ENCODE measurements at regions not wholly inside any gene's neighbourhood (a gene's known extent, or its start where the extent isn't known, plus 50 kb on each side); places are given as distances from the start of the nearest gene placed in this dataset.
"Not testable (repeated sequence)": the region's sequence is repeated elsewhere in the genome, so short reads cannot be mapped to it uniquely, and the experiment has no call there.

DNA sequence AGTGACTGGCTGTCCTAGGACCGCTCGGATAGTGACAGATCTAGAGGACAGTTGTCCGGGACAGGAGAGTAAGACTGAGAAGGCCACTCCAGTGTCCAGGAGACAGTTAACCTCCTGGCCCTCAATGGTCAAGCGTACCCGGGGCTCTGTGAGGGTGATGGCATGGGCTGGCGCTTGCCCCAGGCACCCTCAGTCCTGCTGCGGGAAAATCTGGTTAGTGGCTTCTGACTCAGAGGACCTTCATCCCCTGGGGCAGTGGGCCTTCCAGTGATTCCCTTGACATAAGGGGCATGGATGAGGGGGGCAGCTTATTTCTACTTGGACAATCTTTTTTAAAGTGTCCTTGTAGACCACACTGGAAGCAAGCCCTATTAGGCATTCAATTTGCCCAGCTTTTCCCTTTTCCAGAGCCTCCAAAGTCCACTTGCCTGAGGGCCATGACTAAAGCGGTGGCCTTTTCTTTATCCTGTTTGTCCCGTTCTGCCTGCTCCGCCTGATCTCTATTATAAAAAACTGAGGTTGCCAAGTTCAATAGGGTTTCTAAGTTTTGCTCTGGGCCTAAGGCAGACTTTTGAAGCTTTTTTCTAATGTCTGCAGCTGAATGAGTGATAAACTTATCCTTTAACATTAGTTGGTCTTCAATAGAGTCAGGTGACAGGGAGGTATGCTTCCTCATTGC lies 139.8 kb downstream of the COX18 start:
- H3K27ac ChIP-seq; H3K4me1 ChIP-seq (replicated peaks in 1 of 2); in situ Hi-C loops (cut with MboI; ENCODE audit: low pct_unique_long_range_greater_than_20kb in 2 of 9, low sequenced_read_pairs in 9 of 9, unreplicated experiment in 9 of 9); H3K4me3 ChIP-seq; ATAC-seq (replicated peaks in 6 of 8): not testable (repeated sequence)
- WGBS, 10 experiments: 67 to 100% (median 76%) methylated on average over 1 to 7 of the region's 10 CpGs; no CpG with 5 or more reads in 5 of the 10 experiments

DNA sequence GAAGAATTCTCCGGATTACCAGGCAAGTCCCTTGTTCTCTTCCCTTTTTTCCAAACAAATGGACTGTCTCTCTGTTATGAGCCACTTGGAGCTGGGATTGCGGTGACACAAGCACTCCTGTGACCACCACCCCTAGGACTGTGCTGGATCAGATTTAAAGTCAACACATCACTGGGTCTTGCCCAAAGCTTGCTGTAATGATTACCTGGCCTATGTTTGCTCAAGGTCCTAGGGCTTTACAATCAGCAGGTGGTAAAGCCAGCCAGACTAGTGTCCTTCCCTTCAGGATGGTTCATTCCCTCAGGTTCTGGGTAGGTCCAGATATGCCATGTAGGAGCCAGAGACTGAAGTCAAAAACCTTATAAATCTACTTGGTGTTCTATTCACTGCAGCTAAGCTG lies 144.7 kb downstream of the COX18 start:
- ATAC-seq (replicated peaks in 6 of 8): no peak
- no peak overlapping the region for H3K27ac ChIP-seq
- in situ Hi-C loops (cut with MboI; ENCODE audit: low pct_unique_long_range_greater_than_20kb in 2 of 9, low sequenced_read_pairs in 9 of 9, unreplicated experiment in 9 of 9): no loop called here
- no peaks in the 10 kb centered on the region for H3K4me1 ChIP-seq (replicated peaks in 1 of 2)
- WGBS, 10 experiments: 0 to 100% (median 83%) methylated on average over 1 to 2 of the region's 2 CpGs; no CpG with 5 or more reads in 3 of the 10 experiments
- H3K4me3 ChIP-seq: no peak overlapping the region

DNA sequence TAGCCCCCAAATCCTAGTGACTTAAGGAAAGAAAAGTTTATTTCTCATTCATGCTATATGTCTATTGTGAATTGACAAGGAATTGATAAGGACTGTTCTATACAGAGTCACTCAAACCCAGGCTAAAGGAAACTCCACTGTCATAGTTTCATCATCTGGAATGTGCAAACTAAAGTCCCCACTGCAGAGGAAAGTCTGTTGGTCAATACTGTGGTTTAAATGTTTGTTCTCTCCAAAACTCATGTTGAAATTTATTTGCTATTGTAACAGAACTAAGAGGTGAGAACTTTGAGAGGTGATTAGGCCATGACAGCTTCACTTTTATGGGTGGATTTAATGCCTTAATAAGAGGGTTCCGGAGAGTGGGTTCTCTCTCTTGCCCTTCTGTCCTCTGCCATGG lies 149.6 kb downstream of the COX18 start:
- no peak overlapping the region for H3K27ac ChIP-seq
- in situ Hi-C loops (cut with MboI; ENCODE audit: low pct_unique_long_range_greater_than_20kb in 2 of 9, low sequenced_read_pairs in 9 of 9, unreplicated experiment in 9 of 9): no loop called here
- WGBS, 10 experiments: 33 to 100% (median 94%) methylated on average over 1 of the region's 1 CpG; no CpG with 5 or more reads in 4 of the 10 experiments
- H3K4me3 ChIP-seq: no peak overlapping the region
- H3K4me1 ChIP-seq (replicated peaks in 1 of 2): no peaks in the 10 kb centered on the region
- ATAC-seq (replicated peaks in 6 of 8): no peak

DNA sequence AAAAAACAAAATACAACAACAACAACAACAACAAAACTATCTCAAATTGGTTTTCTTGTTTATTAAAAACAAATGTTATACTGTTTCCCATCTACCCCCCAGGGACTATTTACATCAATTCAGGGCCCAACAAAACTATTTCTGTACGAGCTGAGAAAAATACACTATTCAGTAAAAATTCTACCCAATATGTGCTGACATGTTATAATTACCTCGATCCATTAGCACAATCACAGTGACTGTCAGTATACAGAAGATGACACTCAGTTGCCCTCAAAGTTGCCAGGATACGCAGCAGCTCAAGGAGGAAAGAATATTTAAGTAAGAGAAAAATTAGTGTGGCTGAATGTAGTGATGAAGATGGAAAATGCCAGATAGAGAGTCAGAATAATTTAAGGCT lies 150.1 kb downstream of the COX18 start:
- no peak overlapping the region for H3K27ac ChIP-seq
- in situ Hi-C loops (cut with MboI; ENCODE audit: low pct_unique_long_range_greater_than_20kb in 2 of 9, low sequenced_read_pairs in 9 of 9, unreplicated experiment in 9 of 9): no loop called here
- no peaks in the 10 kb centered on the region for H3K4me1 ChIP-seq (replicated peaks in 1 of 2)
- WGBS, 10 experiments: 0 to 88% (median 67%) methylated on average over 1 to 3 of the region's 3 CpGs
- no peak overlapping the region for H3K4me3 ChIP-seq
- ATAC-seq (replicated peaks in 6 of 8): no peak

DNA sequence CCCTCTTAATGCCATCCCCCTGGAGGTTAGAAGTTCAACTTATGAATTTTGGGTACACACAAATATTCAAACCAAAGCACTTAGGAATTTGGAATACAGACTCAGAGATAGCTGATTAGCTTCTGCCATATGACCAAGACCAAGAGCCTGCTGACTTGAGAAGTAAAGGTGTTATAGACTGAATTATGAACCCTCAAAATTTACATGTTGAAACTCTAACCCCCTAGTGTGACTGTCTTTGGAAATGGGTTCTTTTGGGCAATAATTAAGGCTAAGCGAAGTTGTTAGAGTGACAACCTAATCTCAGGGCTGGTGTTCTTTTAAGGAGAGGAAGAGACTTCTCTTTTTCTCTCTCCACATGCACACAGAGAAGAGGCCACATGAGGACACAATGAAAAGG lies 151.2 kb downstream of the COX18 start:
- in situ Hi-C loops (cut with MboI; ENCODE audit: low pct_unique_long_range_greater_than_20kb in 2 of 9, low sequenced_read_pairs in 9 of 9, unreplicated experiment in 9 of 9): no loop called here
- 60 to 100% (median 83%) methylated on average over 1 of the region's 1 CpG; no CpG with 5 or more reads in 3 of the 10 experiments for WGBS, 10 experiments
- H3K4me3 ChIP-seq: no peak overlapping the region
- no peak for ATAC-seq (replicated peaks in 6 of 8)
- no peaks in the 10 kb centered on the region for H3K4me1 ChIP-seq (replicated peaks in 1 of 2)
- no peak overlapping the region for H3K27ac ChIP-seq

DNA sequence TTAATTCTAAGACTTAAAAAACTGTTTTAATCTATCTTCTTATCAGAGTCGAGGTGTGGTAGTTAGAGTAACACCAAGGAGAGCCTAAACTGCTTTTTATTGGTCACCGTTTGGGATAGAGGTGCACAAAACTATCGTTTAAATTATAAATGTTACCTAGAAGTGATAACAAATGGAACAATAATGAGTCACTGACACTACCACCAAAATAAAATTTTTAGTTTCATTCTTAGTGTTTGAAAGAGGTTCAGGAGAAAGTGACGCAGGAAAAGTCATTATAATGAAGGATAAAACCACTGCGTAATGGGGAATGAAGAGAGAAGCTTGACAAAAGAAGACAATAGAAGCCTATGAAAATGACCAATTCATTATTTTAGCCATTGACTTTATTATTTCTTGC lies 158.2 kb downstream of the COX18 start:
- no peaks in the 10 kb centered on the region for H3K4me1 ChIP-seq (replicated peaks in 1 of 2)
- 0 to 93% (median 32%) methylated on average over 1 to 5 of the region's 5 CpGs for WGBS, 10 experiments
- H3K4me3 ChIP-seq: no peak overlapping the region
- H3K27ac ChIP-seq: no peak overlapping the region
- in situ Hi-C loops (cut with MboI; ENCODE audit: low pct_unique_long_range_greater_than_20kb in 2 of 9, low sequenced_read_pairs in 9 of 9, unreplicated experiment in 9 of 9): no loop called here
- no peak for ATAC-seq (replicated peaks in 6 of 8)

DNA sequence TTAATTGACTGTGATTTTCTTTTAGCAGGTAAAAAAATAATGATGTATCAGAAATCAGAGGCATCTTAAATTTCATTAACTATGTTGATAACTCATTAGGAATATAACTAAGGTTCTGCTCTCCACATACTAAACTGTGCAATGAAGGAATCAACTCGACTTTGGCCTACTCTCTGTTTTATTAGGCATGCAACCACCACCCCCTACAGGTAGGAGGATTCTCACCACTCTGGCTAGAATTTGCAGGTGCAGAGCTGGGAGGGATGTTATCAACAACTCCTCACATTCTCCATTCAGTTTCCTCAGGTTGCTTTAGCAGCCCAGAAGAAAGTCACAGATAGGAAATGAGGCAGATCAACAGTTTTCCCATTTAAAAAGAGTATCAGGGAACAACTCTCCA lies 160.1 kb downstream of the COX18 start:
- WGBS, 10 experiments: 0 to 43% (median 7%) methylated on average over 1 of the region's 1 CpG; no CpG with 5 or more reads in 4 of the 10 experiments
- Histone ChIP-seq H3K4me3 (no peak overlapping the region), H3K4me1 (replicated peaks in 1 of 2) (no peaks in the 10 kb centered on the region), H3K27ac (no peak overlapping the region)
- ATAC-seq (replicated peaks in 6 of 8): peak in 1 of 8 experiments; percentile 41
- in situ Hi-C loops (cut with MboI; ENCODE audit: low pct_unique_long_range_greater_than_20kb in 2 of 9, low sequenced_read_pairs in 9 of 9, unreplicated experiment in 9 of 9): no loop called here

DNA sequence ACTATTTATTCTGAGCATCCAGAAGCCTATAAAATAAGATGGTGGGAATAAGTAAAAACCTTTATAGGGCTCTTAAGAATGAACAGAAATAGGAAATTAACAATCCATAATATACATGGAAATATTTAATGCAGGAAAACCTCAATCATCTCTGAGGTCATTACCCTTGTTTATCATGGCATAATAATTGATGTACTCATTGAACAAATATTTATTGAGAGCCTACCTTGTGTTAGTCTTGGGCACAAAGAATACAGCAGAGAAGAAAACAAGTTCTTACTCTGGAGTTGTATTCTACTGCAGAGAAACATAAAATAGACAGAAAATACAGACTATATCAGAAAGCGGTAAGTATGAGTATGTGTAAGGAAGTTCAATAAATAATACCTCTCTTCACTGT lies 167.2 kb downstream of the COX18 start:
- in situ Hi-C loops (cut with MboI; ENCODE audit: low pct_unique_long_range_greater_than_20kb in 2 of 9, low sequenced_read_pairs in 9 of 9, unreplicated experiment in 9 of 9): no loop called here
- no peaks in the 10 kb centered on the region for H3K4me1 ChIP-seq (replicated peaks in 1 of 2)
- WGBS, 10 experiments: 0 to 100% (median 100%) methylated on average over 1 of the region's 1 CpG; no CpG with 5 or more reads in 1 of the 10 experiments

DNA sequence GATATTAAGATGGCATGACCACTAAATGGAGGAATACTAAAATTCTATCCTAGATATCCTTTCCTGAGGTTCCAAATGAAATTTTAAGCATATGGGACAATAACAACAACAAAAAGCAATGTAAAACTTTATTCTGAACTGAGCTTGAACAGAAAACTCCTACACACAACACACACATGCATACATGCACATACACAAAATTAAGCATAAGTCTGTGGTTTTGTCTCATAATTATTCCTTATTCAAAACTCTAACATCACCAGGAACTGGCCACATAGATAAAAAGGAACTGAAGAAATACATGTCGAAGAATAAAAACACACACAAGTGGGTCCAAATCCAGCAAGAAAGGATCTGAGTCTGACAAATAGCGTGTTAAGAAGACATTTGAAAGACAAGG lies 168.0 kb downstream of the COX18 start:
- peak in 3 of 8 experiments; percentile 30 to 71 (median 61) for ATAC-seq (replicated peaks in 6 of 8)
- in situ Hi-C loops (cut with MboI; ENCODE audit: low pct_unique_long_range_greater_than_20kb in 2 of 9, low sequenced_read_pairs in 9 of 9, unreplicated experiment in 9 of 9): no loop called here
- no peaks in the 10 kb centered on the region for H3K4me1 ChIP-seq (replicated peaks in 1 of 2)
- no peak overlapping the region for H3K27ac ChIP-seq
- 20 to 100% (median 67%) methylated on average over 1 to 2 of the region's 2 CpGs; no CpG with 5 or more reads in 1 of the 10 experiments for WGBS, 10 experiments
- H3K4me3 ChIP-seq: no peak overlapping the region

More for the DNA sequence above, 167.2 kb downstream of the COX18 start:
- no peak for ATAC-seq (replicated peaks in 6 of 8)
- H3K4me3 ChIP-seq: no peak overlapping the region
- no peak overlapping the region for H3K27ac ChIP-seq

DNA sequence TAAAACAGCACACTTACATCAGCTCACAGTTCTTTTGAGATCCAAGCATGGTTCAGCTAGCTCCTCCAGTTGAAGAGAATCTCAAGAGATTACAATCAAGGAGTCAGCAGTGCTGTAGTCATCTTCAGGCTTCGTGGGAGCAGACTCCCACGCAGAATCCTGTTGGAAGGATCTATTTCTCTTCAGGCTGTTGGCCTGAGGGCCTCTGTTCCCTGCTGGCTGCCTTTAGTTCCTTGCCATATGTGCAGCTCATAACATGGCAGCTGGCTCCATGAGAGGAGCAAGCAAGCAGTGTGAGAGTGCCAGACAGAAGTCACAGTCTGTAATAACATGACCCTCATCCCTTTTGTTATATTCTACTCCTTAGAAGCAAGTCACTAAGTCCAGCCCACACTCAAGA lies 168.6 kb downstream of the COX18 start:
- ATAC-seq (replicated peaks in 6 of 8): peak in 1 of 8 experiments; percentile 23
- 0 to 76% (median 64%) methylated on average over 1 to 2 of the region's 2 CpGs; no CpG with 5 or more reads in 4 of the 10 experiments for WGBS, 10 experiments
- in situ Hi-C loops (cut with MboI; ENCODE audit: low pct_unique_long_range_greater_than_20kb in 2 of 9, low sequenced_read_pairs in 9 of 9, unreplicated experiment in 9 of 9): no loop called here

DNA sequence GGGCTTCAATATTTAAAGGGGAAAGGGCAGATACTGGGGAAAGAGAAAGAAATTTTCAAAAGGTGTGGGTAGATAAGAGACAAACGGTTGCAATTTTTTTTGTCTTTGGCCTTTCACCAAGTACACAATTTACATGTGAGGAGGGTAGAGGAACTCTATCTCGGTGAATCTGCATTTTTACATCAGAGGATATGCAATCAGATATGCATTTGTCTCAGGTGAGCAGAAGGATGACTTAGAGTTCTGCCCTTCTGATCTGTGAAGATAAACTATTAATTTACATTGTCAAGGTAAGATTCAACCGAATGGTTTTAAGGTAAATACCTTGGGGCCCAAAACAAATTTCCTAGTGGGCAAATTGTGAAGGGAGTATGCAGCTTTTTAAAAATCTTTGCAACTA lies 169.9 kb downstream of the COX18 start:
- no peaks in the 10 kb centered on the region for H3K4me1 ChIP-seq (replicated peaks in 1 of 2)
- H3K27ac ChIP-seq: no peak overlapping the region
- no peak for ATAC-seq (replicated peaks in 6 of 8)
- in situ Hi-C loops (cut with MboI; ENCODE audit: low pct_unique_long_range_greater_than_20kb in 2 of 9, low sequenced_read_pairs in 9 of 9, unreplicated experiment in 9 of 9): no loop called here
- no peak overlapping the region for H3K4me3 ChIP-seq
- 25 to 83% (median 60%) methylated on average over 1 to 3 of the region's 3 CpGs; no CpG with 5 or more reads in 2 of the 10 experiments for WGBS, 10 experiments

More for the DNA sequence above, 168.6 kb downstream of the COX18 start:
- Histone ChIP-seq H3K4me1 (replicated peaks in 1 of 2) (no peaks in the 10 kb centered on the region), H3K4me3 (no peak overlapping the region), H3K27ac (no peak overlapping the region)

DNA sequence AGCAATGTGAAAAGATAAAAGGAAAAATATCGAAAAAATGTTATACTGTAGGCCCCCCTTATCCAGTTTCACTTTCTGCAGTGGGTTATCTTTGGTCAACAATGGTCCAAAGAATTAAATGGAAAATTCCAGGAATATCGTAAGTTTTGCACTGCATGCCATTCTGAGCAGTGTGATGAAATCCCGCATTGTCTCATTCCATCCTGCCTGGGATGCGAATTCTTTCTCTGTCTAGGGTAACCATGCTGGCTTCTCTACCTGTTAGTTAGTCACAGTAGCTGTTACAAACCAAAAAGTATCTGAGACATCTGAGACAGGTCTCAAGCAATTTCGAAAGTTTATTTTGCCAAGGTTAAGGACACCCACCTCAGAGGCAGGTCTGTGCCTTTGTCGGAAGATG lies 170.3 kb downstream of the COX18 start:
- 62 to 100% (median 95%) methylated on average over 3 to 6 of the region's 6 CpGs for WGBS, 10 experiments
- no peak for ATAC-seq (replicated peaks in 6 of 8)
- in situ Hi-C loops (cut with MboI; ENCODE audit: low pct_unique_long_range_greater_than_20kb in 2 of 9, low sequenced_read_pairs in 9 of 9, unreplicated experiment in 9 of 9): no loop called here
- Histone ChIP-seq H3K4me1 (replicated peaks in 1 of 2) (no peaks in the 10 kb centered on the region), H3K4me3 (no peak overlapping the region), H3K27ac (no peak overlapping the region)

DNA sequence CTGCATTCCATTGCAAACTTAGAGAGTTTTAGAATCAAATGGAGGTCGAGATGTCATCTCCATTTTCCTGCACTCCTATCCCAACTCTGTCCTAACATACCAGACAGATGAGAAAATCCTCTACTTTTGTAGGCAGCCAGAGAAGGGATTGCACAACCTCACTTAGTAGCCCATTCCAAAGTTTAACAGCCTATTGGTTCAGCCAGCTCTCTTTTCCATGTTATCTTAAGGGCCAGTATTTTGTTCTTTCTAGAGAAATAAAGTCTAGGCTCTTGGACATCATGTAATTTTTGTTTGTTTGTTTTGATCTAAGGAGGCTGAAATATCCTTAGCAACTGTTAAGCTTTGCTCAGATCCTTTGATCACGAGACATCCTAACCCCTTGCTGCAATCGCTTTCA lies 173.0 kb downstream of the COX18 start:
- 0 to 100% (median 67%) methylated on average over 1 to 3 of the region's 3 CpGs; no CpG with 5 or more reads in 1 of the 10 experiments for WGBS, 10 experiments
- in situ Hi-C loops (cut with MboI; ENCODE audit: low pct_unique_long_range_greater_than_20kb in 2 of 9, low sequenced_read_pairs in 9 of 9, unreplicated experiment in 9 of 9): no loop called here
- ATAC-seq (replicated peaks in 6 of 8): peak in 3 of 8 experiments; percentile 46 to 87 (median 87)
- H3K27ac ChIP-seq: no peak overlapping the region
- no peak overlapping the region for H3K4me3 ChIP-seq
- H3K4me1 ChIP-seq (replicated peaks in 1 of 2): no peaks in the 10 kb centered on the region

DNA sequence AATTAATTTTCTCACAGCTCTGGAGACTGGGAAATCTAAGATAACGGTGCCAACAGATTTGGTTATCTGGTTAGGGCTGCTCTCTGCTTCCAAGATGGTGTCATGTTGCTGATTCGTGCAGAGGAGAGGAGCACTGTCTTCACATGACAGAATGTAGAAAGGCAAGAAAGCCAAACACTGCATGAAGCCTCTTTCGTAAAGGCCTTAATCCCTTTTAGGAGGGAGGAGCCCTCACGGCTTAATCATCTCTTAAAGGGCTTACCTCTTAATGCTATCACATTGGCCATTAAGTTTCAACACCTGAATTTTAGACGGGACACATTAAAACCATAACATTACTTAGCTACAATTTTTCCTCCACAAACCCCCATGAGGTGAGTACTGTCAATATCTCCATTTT lies 174.1 kb downstream of the COX18 start:
- Histone ChIP-seq H3K27ac (no peak overlapping the region), H3K4me1 (replicated peaks in 1 of 2) (no peaks in the 10 kb centered on the region), H3K4me3 (no peak overlapping the region)
- no peak for ATAC-seq (replicated peaks in 6 of 8)
- in situ Hi-C loops (cut with MboI; ENCODE audit: low pct_unique_long_range_greater_than_20kb in 2 of 9, low sequenced_read_pairs in 9 of 9, unreplicated experiment in 9 of 9): no loop called here
- WGBS, 10 experiments: 44 to 100% (median 70%) methylated on average over 1 to 5 of the region's 5 CpGs; no CpG with 5 or more reads in 4 of the 10 experiments
